ENCODE measurements at regions not wholly inside any gene's neighbourhood (a gene's known extent, or its start where the extent isn't known, plus 50 kb on each side); places are given as distances from the start of the nearest gene placed in this dataset.

GRCh38 chr19:32012886-32013631, 332.4 kb upstream of the ZNF507 start:
- in situ Hi-C loops (cut with HindIII; ENCODE audit: extremely low pct_ligation_motif_present, low pct_unique_long_range_greater_than_20kb), result no loop called here
- ChIA-PET CTCF (ENCODE audit: low intra/inter-chr PET ratio, low total read pairs) (no interaction called here), POLR2A (no interaction called here)
- DNase-seq (ENCODE audit: low spot score) (no peak), FAIRE-seq (no peak), ATAC-seq (no peak)
- H3K27me3 ChIP-seq (ENCODE audit: control insufficient read depth in 1 of 2, insufficient read depth in 2 of 2, low read length in 2 of 2), result no peaks in the 10 kb centered on the region
- no peak overlapping the region for H3K9ac ChIP-seq (ENCODE audit: insufficient read depth, low read depth, low read length)
- H3K36me3 ChIP-seq (replicated peaks in 1 of 2; ENCODE audit: control insufficient read depth in 1 of 2, insufficient read depth in 2 of 2, low read length in 2 of 2), result no peaks in the 10 kb centered on the region
- no peak overlapping the region for H3K4me2 ChIP-seq (ENCODE audit: low read depth, low read length)
- H3K9me3 ChIP-seq (ENCODE audit: low read length), result peaks cover 49% of the 10 kb centered on the region
- TF ChIP-seq CEBPB (IDR thresholded peaks at IDR 0.05; ENCODE audit: borderline replicate concordance, low read depth, low read length), result no peak
- TF ChIP-seq, protein P1, sequence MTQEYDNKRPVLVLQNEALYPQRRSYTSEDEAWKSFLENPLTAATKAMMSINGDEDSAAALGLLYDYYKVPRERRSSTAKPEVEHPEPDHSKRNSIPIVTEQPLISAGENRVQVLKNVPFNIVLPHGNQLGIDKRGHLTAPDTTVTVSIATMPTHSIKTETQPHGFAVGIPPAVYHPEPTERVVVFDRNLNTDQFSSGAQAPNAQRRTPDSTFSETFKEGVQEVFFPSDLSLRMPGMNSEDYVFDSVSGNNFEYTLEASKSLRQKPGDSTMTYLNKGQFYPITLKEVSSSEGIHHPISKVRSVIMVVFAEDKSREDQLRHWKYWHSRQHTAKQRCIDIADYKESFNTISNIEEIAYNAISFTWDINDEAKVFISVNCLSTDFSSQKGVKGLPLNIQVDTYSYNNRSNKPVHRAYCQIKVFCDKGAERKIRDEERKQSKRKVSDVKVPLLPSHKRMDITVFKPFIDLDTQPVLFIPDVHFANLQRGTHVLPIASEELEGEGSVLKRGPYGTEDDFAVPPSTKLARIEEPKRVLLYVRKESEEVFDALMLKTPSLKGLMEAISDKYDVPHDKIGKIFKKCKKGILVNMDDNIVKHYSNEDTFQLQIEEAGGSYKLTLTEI (CRISPR knock-in tag; conservative IDR thresholded peaks at IDR 0.05), result no peak
- TF ChIP-seq ZNF510 (CRISPR knock-in tag; IDR thresholded peaks at IDR 0.05; ENCODE audit: low read depth), result no peak
- no peak for TF ChIP-seq ZNF615 (CRISPR knock-in tag; IDR thresholded peaks at IDR 0.05; ENCODE audit: borderline replicate concordance)
- no peak for TF ChIP-seq ZC3H4 (CRISPR knock-in tag; IDR thresholded peaks at IDR 0.05; ENCODE audit: borderline replicate concordance)
- TF ChIP-seq KLF15 (CRISPR knock-in tag; IDR thresholded peaks at IDR 0.05; ENCODE audit: borderline replicate concordance), result no peak
- TF ChIP-seq ZNF296 (CRISPR knock-in tag; conservative IDR thresholded peaks at IDR 0.05), result no peak
- TF ChIP-seq ZSCAN5A (CRISPR knock-in tag; IDR thresholded peaks at IDR 0.05; ENCODE audit: borderline replicate concordance), result no peak
- no peak for TF ChIP-seq ZNF335 (CRISPR knock-in tag; IDR thresholded peaks at IDR 0.05)
- TF ChIP-seq POGK (CRISPR knock-in tag; conservative IDR thresholded peaks at IDR 0.05), result no peak
- H3K79me2 ChIP-seq (ENCODE audit: insufficient read depth, low read length), result no peaks in the 10 kb centered on the region
- peaks cover 17% of the 10 kb centered on the region for H3K4me1 ChIP-seq (ENCODE audit: insufficient read depth, low read length)
- no peak overlapping the region for H3K27ac ChIP-seq (ENCODE audit: extremely low read length, insufficient read depth, low read length)
- WGBS (ENCODE audit: low lambda C conversion rate), result 0% methylated on average over 2 of the region's 6 CpGs
- intact Hi-C loops (cut with micrococcal nuclease; ENCODE audit: unreplicated experiment), result no loop called here
- no peak overlapping the region for H2AFZ ChIP-seq (ENCODE audit: low read length)
- H3K4me3 ChIP-seq (replicated peaks in 1 of 3; ENCODE audit: insufficient read depth in 1 of 3, low read depth in 2 of 3, low read length in 3 of 3), result no peak overlapping the region
- BruUV-seq (replicated peaks), result no TSS peak
- H4K20me1 ChIP-seq (ENCODE audit: insufficient read depth, low read length), result no peaks in the 10 kb centered on the region

Data from HepG2 (cell line).